ENCODE measurements at regions not wholly inside any gene's neighbourhood (a gene's known extent, or its start where the extent isn't known, plus 50 kb on each side); places are given as distances from the start of the nearest gene placed in this dataset.

GRCh38 chr18:27447451-27447881, 262.4 kb upstream of the CHST9 start:
- H3K27me3 Mint-ChIP-seq (ENCODE audit: unreplicated experiment) = no peaks in the 10 kb centered on the region
- H3K4me1 Mint-ChIP-seq (ENCODE audit: low read depth, unreplicated experiment) = peaks cover 8% of the 10 kb centered on the region
- peaks cover 4% of the 10 kb centered on the region for H3K9me3 Mint-ChIP-seq (ENCODE audit: unreplicated experiment)
- H3K36me3 Mint-ChIP-seq (ENCODE audit: unreplicated experiment) = no peaks in the 10 kb centered on the region
- no peak for DNase-seq
- peak overlapping the region; percentile 83 for H3K27ac Mint-ChIP-seq (ENCODE audit: unreplicated experiment)
- TF ChIP-seq, protein P1, sequence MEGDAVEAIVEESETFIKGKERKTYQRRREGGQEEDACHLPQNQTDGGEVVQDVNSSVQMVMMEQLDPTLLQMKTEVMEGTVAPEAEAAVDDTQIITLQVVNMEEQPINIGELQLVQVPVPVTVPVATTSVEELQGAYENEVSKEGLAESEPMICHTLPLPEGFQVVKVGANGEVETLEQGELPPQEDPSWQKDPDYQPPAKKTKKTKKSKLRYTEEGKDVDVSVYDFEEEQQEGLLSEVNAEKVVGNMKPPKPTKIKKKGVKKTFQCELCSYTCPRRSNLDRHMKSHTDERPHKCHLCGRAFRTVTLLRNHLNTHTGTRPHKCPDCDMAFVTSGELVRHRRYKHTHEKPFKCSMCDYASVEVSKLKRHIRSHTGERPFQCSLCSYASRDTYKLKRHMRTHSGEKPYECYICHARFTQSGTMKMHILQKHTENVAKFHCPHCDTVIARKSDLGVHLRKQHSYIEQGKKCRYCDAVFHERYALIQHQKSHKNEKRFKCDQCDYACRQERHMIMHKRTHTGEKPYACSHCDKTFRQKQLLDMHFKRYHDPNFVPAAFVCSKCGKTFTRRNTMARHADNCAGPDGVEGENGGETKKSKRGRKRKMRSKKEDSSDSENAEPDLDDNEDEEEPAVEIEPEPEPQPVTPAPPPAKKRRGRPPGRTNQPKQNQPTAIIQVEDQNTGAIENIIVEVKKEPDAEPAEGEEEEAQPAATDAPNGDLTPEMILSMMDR (IDR thresholded peaks at IDR 0.05; ENCODE audit: partially characterized antibody, unreplicated experiment) = no peak
- H3K4me3 Mint-ChIP-seq (ENCODE audit: unreplicated experiment) = no peak overlapping the region

DNA sequence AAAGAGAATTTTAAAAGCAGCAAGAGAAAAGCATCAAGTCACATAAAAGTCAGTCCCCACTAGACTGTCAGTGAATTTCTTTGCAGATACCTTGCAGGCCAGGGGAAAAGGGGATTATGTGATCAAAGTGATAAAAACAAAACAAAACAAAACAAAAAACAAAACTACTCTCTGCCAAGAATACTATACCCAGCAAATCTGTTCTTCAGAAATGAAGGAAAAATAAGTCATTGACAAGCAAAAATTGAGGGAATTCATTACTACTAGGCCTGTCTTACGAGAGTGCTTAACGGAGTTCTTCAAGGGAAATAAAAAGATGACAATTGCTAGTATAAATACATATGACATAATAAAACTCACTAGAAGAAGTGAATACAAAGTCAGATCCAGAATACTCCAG, 245.5 kb upstream of the CHST9 start:
- no peaks in the 10 kb centered on the region for H3K27me3 Mint-ChIP-seq (ENCODE audit: unreplicated experiment)
- no peaks in the 10 kb centered on the region for H3K4me1 Mint-ChIP-seq (ENCODE audit: low read depth, unreplicated experiment)
- TF ChIP-seq, protein P1 (IDR thresholded peaks at IDR 0.05; ENCODE audit: partially characterized antibody, unreplicated experiment) = no peak
- no peak for DNase-seq
- H3K9me3 Mint-ChIP-seq (ENCODE audit: unreplicated experiment) = peaks cover 8% of the 10 kb centered on the region
- H3K27ac Mint-ChIP-seq (ENCODE audit: unreplicated experiment) = no peak overlapping the region
- H3K36me3 Mint-ChIP-seq (ENCODE audit: unreplicated experiment) = no peaks in the 10 kb centered on the region
- H3K4me3 Mint-ChIP-seq (ENCODE audit: unreplicated experiment) = no peak overlapping the region

- no peak overlapping the region for H3K27ac Mint-ChIP-seq (ENCODE audit: unreplicated experiment)
- TF ChIP-seq, protein P1 (IDR thresholded peaks at IDR 0.05; ENCODE audit: partially characterized antibody, unreplicated experiment) = no peak
- no peak for DNase-seq
- H3K27me3 Mint-ChIP-seq (ENCODE audit: unreplicated experiment) = no peaks in the 10 kb centered on the region
- H3K4me1 Mint-ChIP-seq (ENCODE audit: low read depth, unreplicated experiment) = no peaks in the 10 kb centered on the region
- H3K9me3 Mint-ChIP-seq (ENCODE audit: unreplicated experiment) = peaks cover 8% of the 10 kb centered on the region
- no peaks in the 10 kb centered on the region for H3K36me3 Mint-ChIP-seq (ENCODE audit: unreplicated experiment)
- H3K4me3 Mint-ChIP-seq (ENCODE audit: unreplicated experiment) = no peak overlapping the region
These were observed 243.8 kb upstream of the CHST9 start for GRCh38 chr18:27428716-27429475.

- no peak for DNase-seq
- no peak overlapping the region for H3K4me3 Mint-ChIP-seq (ENCODE audit: unreplicated experiment)
These were observed 243.0 kb upstream of the CHST9 start for GRCh38 chr18:27428120-27428519.

DNA sequence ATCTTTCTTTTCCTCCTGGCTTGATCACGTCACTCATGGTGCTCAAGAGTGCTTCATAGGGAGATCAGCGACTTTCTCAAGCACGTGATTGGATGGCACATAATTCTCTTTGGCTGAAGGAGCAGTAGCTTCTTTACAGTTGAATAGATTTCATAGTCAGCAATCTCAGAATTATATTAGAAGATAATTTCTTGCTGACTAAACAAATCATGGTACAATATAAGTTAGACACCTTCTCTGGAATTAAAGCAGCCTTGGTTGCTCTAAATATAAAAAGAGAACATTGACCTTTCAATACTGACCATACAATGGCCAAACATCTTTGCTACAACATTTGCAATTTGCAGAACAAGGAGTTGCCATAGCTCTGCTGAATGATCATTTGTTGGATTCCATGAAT, 238.5 kb upstream of the CHST9 start:
- Mint-ChIP-seq H3K27ac (ENCODE audit: unreplicated experiment) (no peak overlapping the region), H3K9me3 (ENCODE audit: unreplicated experiment) (no peaks in the 10 kb centered on the region), H3K27me3 (ENCODE audit: unreplicated experiment) (peaks cover 5% of the 10 kb centered on the region), H3K4me1 (ENCODE audit: low read depth, unreplicated experiment) (no peaks in the 10 kb centered on the region), H3K4me3 (ENCODE audit: unreplicated experiment) (no peak overlapping the region), H3K36me3 (ENCODE audit: unreplicated experiment) (no peaks in the 10 kb centered on the region)
- TF ChIP-seq, protein P1 (IDR thresholded peaks at IDR 0.05; ENCODE audit: partially characterized antibody, unreplicated experiment) = no peak
- no peak for DNase-seq

More at GRCh38 chr18:27428120-27428519, 243.0 kb upstream of the CHST9 start:
- no peaks in the 10 kb centered on the region for H3K36me3 Mint-ChIP-seq (ENCODE audit: unreplicated experiment)
- no peak overlapping the region for H3K27ac Mint-ChIP-seq (ENCODE audit: unreplicated experiment)
- H3K4me1 Mint-ChIP-seq (ENCODE audit: low read depth, unreplicated experiment) = no peaks in the 10 kb centered on the region
- TF ChIP-seq, protein P1 (IDR thresholded peaks at IDR 0.05; ENCODE audit: partially characterized antibody, unreplicated experiment) = no peak
- no peaks in the 10 kb centered on the region for H3K27me3 Mint-ChIP-seq (ENCODE audit: unreplicated experiment)
- peaks cover 8% of the 10 kb centered on the region for H3K9me3 Mint-ChIP-seq (ENCODE audit: unreplicated experiment)

Data from glutamatergic neuron (in vitro differentiated cells).